Upper lobe of left lung (tissue), 4 donors: ENCODE measurements at regions not wholly inside any gene's neighbourhood (a gene's known extent, or its start where the extent isn't known, plus 50 kb on each side); places are given as distances from the start of the nearest gene placed in this dataset.

Experiments
- CTCF ChIP-seq, 6 experiments: fragments of 450-650 bp in 4 of 6; fragments of 200-600 bp in 2 of 6; sonication (generic) in 2 of 6; IDR thresholded peaks; one replicate each; pipeline ENCODE4 v1.5.1; 2016 to 2019; ENCODE audit warnings: antibody characterized with exemption in 6 of 6
- EP300 ChIP-seq, 4 donors: sonication (generic); formaldehyde crosslinking; IDR thresholded peaks; one replicate each; pipeline ENCODE4 v1.5.1; 2017; ENCODE audit warnings: antibody characterized with exemption in 4 of 4, control low read depth in 2 of 4
- POLR2A ChIP-seq, 4 donors: fragments of 450-650 bp; IDR thresholded peaks; one replicate each; pipeline ENCODE4 v1.5.1; 2016 to 2017; ENCODE audit warnings: antibody characterized with exemption in 4 of 4, mild to moderate bottlenecking in 2 of 4
- POLR2AphosphoS5 ChIP-seq, 2 donors: sonication (generic); formaldehyde crosslinking; IDR thresholded peaks; one replicate each; pipeline ENCODE4 v1.5.1; 2017; ENCODE audit warnings: antibody characterized with exemption in 2 of 2

- TF ChIP-seq CTCF (IDR thresholded peaks at IDR 0.05): no peak
- TF ChIP-seq POLR2A (IDR thresholded peaks at IDR 0.05): no peak
- TF ChIP-seq EP300 (IDR thresholded peaks at IDR 0.05): no peak
- TF ChIP-seq POLR2AphosphoS5 (IDR thresholded peaks at IDR 0.05): no peak
Measured at GRCh38 chr2:215625207-215625606, 189.3 kb upstream of the FN1 start.
